ENCODE measurements at regions not wholly inside any gene's neighbourhood (a gene's known extent, or its start where the extent isn't known, plus 50 kb on each side); places are given as distances from the start of the nearest gene placed in this dataset.

- TF ChIP-seq ZNF274 (IDR thresholded peaks at IDR 0.05; ENCODE audit: low read depth, low read length) (no peak), SUZ12 (IDR thresholded peaks at IDR 0.05; ENCODE audit: extremely low read depth, insufficient read depth, insufficient read length) (no peak), YY1 (IDR thresholded peaks at IDR 0.05; ENCODE audit: insufficient read depth, insufficient read length) (no peak)
These were observed 150.5 kb upstream of the DUSP10 start for GRCh38 chr1:221892301-221892830.

All from NT2/D1 (cell line).